ENCODE measurements at regions not wholly inside any gene's neighbourhood (a gene's known extent, or its start where the extent isn't known, plus 50 kb on each side); places are given as distances from the start of the nearest gene placed in this dataset.
"Not testable (repeated sequence)": the region's sequence is repeated elsewhere in the genome, so short reads cannot be mapped to it uniquely, and the experiment has no call there.

DNA sequence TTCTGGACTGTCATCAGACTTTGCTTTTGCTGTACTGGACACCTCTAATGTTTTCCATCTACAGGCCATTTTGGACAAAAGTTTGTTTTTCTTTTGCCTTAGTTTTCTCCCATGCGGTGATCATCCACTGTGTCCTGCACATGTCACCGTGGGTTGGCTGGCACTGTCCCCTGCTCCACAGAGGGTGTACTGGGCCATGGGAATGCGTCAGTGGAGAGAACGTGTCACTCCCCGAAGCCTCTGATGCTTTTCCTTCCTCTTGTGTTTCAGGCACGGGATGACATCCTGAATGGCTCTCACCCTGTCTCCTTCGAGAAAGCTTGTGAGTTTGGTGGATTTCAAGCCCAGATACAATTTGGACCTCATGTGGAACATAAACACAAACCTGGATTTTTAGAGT is 385.0 kb upstream of the TPM1 start:
- not testable (repeated sequence) for TF ChIP-seq POLR2A, CTCF (IDR thresholded peaks at IDR 0.05)
